ENCODE measurements at regions not wholly inside any gene's neighbourhood (a gene's known extent, or its start where the extent isn't known, plus 50 kb on each side); places are given as distances from the start of the nearest gene placed in this dataset.
"Not testable (repeated sequence)": the region's sequence is repeated elsewhere in the genome, so short reads cannot be mapped to it uniquely, and the experiment has no call there.

DNA sequence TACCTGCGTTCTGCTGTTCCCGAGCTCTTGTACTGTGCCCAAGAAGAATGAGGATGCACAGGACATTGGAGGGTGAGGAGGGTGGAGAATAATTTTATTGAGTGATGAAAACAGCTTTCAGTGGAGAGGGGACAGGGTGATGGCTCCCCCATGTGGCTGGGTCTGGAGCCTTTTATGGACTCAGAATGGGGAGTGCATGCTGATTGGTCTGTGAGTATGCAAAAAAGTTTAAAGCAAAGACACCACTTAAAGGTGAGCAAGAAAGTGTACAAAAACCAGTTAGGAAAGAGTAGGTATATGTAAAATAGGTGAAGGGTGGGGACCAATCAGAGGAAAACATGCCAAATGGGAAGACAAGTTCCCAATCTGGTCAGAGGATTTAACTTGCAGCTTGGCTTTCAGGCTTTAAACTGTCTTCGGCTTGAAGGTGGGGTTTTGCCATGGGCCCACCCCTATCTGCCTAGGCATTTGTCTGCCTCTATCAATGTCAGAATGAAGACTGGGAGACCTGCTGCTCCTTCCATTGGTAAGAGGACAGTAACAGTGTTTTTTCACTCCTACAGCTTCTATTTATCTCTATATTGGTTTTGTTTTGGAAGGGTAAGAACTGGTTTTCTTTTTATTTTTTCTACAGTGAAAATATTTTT, 118.0 kb upstream of the RAI14 start:
- no peak for DNase-seq

DNA sequence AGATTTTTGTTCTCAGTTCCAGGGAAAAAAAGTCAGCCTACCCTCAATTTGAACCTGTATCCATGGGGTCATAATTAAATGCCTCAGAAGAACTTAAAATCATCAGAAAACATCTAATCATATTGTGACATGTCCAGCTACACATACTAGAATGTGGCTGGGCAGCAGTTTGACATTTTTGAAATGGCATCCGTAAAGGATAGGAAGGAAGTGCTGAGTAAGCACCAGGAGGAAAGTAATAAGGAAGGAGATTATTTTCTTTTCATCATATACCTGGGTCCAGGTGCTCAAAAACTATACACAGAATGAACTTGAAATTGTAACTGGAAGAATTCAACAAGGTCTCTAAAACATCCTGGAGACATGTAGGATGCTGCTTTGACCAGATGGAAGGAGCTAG, 116.9 kb upstream of the RAI14 start:
- no peak for DNase-seq

DNA sequence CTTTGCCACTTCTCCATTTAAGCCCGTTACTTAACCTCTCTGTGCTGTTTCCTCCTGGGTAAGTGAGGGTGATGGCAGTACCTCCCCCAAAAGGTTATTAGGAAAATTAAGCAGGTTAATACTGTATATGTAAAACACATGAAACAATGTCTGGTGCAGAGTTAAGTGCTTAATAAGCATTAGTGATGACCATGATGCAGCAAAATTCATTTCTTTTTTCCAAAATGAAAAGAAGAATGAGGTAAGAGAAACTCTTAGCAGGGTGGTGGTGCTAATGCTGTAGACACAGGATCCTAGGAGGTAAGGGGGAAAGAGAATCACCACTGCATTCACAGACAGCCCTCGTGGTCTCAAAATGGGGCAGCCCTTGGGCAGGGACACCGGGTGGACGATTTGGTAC, 115.1 kb upstream of the RAI14 start:
- no peak for DNase-seq

DNA sequence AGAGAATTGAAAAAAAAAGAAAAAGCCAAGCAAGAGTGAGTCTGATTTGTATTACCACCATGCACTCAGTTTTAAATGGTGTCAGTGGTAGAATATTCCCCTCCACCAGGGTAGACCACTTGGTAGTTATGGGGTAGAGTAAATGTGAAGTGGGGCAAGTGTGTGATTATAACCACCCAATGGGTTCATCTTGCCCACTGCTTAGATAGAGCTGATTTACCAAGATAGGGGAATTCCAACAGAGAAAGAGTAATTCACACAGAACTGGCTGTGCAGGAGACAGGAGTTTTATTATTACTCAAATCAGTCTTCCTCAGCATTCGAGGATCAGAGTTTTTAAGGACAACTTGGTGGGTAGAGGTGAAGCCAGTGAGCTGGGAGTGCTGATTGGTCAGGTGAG, 113.3 kb upstream of the RAI14 start:
- DNase-seq: no peak

DNA sequence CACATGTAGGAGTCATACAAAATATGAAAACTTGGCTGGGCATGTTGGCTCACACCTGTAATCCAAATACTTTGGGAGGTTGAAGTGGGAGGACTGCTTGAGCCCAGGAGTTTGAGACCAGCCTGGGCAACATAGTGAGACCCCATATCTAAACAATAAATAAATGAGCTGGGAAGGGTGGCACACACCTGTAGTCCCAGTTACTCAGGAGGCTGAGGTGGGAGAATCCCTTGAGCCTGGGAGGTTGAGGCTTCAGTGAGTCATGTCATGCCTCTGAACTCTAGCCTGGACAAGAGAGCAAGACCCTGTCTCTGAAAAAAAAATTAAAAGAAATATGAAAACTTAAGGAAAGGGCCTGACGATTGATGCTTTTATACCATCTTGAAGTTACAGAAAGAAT, 112.4 kb upstream of the RAI14 start:
- no peak for DNase-seq

DNA sequence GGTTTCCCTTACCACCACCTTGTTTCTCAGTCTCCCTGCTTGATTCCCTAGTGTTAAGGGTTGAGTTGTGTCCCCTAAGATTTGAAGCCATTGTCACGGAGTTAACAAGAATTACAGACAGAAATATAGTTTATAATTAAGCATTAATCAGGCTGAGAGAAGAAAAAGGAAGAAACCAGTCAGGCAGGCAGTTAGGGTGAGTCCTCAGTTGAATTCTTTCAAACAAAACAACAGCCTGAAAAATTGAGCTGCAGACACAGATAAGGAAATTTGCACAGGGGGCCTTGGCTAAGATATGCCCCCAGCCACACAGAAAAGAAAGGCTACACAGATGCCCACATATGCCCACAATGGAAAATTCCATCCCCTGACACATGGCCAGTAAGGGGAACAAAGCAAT, 111.7 kb upstream of the RAI14 start:
- no peak for DNase-seq

DNA sequence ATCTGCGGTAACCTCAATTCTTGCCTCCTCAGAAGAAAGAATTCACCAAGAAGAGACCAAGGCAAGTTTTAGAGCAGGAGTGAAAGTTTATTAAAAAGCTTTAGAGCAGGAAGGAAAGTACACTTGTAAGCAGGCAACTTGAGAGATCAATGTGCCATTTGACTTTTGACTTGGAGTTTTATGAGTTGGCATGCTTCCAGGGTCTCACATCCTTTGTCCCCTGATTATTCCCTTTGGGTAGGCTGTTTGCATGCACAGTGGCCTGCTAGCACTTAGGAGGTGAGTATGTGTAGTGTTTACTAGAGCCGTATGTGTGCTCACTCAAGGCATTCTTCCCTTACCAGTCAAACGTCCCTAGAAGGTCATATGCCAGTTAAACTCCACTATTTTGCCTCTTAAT, 111.0 kb upstream of the RAI14 start:
- DNase-seq: no peak

DNA sequence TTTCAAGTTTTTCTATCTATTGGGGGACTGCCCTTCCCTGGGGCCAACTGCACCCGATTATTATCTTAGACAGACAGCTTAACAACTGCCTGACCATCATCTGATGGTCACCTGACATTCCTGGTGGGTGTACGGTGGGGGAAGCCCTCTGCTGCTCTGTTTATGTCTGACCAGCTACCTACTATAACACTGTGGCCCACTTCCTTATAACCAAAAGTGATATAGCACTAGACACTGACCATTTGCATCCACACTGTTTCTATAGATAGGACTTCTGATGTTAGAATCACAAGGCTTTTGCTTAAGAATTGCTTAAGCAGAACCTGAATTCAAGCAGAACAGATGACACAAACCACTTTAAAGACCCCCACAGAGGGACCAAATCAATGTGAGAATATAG, 110.5 kb upstream of the RAI14 start:
- no peak for DNase-seq

DNA sequence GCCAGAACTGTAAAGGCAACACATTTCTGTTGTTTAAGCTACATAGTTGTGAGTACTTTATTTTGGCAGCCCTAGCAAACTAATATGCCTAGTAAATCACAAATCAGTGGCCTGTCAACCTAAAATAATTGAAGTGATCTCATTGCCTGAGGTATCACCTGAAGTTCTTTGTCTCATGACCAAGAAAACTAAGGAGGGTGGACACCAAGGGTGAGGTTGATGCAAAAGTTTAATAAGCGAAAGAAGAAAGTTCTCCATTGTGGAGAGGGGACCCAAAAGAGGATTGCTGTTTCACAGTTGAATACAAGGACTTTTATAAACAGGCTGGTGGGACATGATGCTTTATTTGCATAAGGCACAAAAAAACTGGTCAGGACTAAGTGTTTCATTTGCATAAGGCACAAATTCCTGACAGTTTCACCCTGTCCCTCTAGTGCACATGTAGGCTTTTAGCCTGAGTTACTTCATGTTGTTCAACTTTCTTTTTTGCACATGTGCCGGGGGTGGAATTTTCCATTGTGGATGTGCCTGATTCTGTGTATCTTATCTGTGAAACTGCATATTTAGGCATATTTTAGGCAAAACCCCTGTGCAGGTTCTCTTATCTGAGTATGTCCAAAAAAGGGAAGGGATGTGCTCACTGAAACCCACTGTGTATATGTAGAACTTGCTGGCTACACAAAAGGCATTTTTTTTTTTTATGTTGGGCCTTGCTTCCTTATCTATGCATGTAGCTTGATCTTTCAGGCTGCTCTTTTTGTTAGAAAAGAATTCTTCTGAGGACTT, 108.6 kb upstream of the RAI14 start:
- no peak for DNase-seq

DNA sequence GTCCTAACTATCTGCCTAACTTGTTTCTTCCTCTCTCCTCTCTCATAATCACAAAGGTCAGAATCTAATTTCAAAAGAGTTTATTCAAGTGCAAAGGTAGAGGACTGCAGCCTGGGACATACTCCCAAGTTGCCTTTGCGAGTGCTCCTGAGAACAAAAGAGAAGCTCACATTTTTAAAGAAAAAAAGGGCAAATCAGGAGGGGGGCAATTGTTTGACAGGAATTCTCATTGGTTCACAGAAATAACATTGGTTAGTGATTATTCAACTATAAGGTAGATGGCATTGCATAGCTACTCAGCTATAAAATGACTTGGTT, 108.1 kb upstream of the RAI14 start:
- no peak for DNase-seq

DNA sequence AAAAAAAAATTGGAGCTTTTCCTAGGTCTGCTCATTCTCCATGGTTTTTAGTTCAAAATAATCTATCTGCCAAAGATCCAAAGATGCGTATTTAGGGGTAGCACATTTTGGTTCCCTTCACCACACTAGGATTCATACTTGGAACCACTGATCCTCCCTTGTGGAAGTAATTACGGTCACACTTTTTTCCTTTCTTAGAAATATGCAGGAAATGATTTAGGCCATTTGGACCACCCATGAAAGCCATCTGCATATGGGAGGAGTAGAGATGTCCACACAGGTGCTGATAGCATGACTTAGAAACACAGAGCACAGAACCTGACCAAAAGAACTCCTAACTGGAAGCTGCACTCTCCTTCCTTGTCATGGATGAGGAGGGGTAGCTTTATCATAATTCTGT, 105.9 kb upstream of the RAI14 start:
- DNase-seq: no peak

DNA sequence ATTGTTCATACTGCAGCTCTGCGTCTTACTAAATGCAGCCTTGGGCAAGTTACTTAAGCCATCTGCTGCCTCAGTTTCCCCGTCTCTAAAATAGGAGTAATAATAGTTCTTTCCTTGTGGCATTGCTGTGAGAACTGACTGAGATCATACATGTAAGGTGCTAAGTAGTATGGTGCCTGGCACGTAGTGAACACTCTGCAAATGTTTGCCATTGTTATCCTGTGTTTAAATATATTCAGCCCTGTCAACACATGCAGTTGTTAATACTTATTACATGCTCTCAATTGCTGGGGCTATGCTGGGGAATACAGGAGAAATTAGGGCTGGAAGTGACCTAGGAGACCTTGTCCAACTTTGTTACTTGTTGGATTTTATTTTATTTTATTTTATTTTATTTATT, 105.2 kb upstream of the RAI14 start:
- no peak for DNase-seq

DNA sequence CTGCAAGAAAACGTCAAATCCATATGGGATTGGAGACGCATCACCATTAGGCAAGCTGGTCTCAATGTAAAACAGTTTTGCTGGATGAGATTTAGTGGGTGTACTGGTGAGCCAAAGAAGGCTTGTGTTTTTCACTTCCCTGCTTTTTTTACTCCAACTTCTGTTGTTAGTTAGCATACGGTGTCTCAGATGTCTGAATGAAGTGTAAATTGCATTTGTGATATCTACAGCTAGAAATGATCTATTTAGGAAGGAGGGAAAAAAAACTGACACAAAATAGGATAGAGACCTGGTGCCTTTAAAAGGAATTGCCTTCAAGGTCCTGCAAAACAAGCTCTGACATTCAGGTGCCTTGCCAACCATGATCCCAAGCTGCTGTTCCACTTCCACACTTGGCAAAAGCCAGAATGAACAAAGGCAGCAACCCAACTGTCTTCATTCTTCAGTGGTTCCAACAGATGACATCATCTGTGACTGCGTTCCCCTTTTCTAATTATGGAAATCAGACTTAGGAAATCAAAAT, 104.2 kb upstream of the RAI14 start:
- DNase-seq: no peak

DNA sequence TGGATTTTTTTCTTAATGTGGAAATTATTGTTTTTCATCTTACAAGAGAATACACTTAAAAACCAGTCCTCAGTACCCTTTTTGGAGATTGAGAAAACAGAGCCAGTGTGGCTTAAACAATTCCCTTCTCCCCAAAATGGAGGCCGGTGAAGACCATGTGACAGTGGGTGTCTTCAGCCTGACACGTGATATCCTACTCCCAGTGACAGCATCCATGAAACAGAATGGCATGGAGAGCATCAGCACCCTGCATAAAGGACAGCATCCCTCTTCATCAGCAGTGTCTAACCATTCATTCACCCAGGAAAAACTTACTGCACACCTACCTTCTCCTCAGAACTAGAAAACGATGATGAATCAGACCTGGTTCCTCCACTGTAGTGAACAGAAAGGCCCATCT, 103.4 kb upstream of the RAI14 start:
- DNase-seq: no peak

DNA sequence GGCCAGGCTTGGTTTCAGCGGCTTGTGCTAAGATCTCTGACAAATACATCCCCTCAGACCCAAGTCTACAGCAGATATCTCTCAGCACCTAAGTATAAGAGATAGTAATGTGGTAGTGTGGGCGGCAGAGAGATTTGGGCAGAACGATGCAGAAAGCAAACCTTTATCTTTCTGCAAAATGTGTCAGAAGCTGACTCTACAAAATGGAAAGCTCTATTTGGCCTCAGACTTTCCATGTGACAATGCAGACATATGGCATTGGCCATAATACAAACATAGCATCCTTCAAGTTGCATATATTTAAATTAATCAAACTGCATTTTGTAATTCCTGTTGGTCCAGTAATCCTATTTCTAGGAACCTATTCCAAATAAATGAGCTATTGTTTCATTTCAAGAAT, 102.5 kb upstream of the RAI14 start:
- no peak for DNase-seq

DNA sequence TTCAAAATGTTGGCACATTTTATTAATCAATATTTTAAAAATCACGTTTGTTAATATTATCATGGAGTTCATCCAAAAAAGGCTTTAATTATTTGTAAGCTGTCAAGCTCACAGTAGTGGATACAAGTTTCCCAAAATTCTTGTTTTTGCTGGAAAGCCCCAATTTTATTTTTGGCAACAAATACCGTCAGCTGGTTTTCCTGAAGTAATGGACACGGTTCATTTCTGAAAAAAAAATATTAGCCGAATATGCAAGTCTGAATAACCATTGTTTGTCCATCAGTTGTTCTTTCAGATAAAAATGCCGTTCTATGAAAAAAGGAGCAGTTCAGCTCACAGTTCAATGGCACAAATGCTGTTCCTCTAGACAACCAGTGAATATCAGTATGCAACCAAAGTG, 101.5 kb upstream of the RAI14 start:
- no peak for DNase-seq

DNA sequence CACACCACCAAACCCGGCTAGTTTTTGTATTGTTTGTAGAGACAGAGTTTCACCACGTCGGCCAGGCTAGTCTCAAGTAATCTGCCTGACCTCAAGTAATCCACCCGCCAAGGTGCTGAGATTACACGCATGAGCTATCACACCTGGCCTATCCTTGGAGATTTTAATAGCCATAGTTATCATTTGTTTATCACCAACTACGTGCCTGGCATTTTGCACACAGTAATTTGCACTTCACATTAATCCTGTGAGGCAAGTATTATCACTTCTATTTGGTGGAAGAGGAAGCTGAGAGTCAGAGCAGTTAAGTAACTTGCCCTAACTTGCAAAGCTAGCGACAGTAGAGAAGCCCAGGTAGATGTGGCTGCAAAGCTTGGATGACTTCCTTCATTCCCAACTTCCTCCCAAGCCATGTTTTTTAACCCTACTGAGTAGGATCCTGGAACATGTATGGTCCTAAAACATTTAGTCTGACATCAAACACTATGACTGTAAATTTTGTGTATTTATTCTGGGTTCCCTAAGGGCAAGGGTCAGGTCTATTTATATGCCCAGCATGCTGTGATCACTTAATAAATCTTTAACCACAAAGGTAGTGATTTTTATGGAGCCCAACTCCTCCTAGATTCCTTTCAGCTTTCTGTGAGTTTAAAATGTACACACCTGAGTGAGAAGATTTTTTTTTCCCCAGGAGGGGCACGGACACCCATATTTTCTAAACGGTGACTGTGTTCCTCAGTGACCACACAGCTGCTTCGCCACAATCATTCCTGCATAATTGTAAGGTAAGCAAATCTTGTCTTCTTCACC, 100.2 kb upstream of the RAI14 start:
- DNase-seq: no peak

DNA sequence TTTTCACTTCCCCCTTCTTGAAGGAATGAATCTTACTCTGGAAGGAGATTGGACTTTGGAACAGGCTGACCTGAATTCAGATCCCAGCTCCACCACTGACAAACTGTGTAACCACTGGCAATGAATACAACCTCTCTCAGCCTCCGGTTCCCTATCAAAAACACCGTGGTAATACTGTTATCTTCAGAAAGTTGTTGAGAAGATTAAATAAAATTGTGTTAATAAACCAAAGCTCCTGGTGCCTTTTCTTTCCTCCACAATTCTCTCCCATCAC, 99.7 kb upstream of the RAI14 start:
- DNase-seq: no peak

DNA sequence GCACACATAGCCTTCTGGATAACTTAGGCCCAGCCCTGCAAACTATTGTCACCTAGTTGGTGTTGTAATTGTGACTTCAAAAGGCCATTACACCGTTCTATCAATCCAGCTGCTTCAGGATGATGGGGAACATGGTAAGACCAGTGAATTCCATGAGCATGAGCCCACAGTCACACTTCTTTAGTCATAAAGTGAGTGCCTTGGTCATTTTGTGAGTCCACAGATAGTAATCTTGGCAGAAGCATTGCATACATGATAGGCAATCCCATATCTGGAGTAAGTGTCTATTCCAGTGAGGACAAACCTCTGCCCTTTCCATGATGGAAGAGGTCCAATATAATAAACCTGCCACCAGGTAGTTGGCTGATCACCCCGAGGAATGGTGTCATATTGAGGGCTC, 94.5 kb upstream of the RAI14 start:
- not testable (repeated sequence) for DNase-seq

DNA sequence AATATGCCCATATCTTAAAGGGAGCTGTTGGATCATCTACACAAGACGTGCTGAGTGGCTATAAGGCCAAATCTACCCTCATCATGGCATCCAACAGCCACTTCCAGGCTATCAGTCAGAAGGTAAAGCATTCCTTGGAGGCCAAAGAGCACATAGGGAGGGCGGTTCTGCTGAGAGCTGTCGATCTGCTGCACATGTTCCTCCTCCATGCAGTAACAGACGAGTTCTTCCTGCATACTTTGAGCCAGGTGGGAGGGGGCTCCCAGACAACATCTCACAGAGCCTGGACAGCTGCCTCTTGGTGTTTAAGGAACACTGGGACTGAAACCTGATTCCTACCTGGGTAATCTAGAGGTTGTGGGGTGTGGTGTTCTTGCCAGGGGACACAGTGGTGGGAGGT, 93.3 kb upstream of the RAI14 start:
- no peak for DNase-seq

DNA sequence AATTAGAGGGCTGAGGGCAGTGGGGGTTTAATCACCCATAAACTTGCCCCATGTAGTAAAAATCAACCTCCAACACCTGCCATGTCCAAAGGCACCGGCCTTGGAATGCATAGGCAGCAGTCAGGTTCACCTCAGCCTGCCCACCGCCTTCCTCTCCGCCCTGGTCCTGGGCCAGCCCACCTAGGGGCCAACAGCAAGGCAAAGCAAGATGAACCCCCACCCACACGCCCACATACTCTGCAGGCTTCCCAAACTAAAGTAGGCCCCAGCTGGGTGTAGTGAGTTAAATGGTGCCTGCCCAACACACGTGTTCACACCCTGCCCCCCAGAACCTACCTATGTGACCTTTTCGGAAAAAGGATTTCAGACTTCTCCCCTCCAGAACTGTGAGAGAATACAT, 92.9 kb upstream of the RAI14 start:
- no peak for DNase-seq

DNA sequence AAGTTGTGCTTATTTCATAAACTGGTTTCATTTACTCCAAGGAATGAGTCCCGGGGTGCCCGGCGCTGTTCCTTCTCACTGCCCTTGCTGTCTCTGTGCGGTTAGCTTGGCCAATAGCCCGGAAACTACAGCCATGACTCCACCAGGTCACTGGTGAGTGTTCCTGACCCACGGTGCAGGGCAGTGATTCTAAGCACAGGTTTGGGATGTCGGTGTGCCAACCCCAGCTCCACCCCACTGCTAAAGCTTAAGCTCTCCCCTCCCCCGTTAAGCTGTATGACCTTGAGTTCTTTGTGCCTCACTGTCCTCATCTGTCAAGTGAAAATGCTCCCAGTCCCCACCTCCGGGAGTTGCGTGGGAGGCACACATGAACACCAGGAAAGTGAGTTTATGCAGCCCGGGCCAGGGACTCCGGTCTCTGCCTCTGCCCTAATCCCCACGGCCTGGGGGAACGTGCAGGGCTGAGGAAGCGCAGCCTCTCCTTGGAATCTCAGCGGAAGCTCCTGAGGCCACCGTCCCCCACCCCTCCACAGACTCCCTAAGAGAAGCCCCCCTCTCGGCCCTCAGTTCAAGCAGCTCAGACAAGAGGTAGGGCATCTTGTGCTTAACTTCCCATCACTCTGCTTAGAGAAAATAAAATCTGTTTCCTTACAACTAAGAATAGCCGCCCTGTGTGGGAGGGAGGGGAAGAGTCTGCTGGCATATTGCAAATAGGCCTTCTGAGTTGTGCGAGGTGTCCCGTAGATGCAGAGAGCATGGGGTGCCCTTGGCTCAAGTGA, 92.0 kb upstream of the RAI14 start:
- DNase-seq: no peak

DNA sequence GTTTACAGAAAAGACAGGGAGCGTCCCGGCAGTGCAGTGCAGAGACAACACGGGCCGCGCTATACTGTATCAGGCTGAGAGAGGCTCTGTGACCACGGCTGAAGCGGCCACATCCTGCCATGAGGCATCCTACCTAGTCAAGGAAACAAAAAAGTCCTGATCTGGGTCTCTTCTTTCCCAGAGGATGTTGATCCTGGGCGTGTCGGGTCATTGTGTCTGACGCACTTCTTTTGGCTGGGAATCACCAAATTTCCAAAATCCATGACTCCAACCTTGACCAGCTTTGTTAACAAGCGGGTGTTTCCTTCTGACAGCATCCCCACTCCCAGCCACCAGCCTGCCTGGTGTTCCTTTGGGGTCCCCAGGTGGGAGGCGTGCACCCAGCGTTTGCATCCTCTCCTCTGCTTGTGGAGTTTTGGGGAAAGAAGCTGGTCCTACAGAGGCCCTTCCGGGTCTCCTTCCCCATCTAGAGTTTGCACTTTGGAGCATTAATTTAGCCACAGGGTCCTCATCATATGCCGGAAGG, 91.4 kb upstream of the RAI14 start:
- DNase-seq: no peak

All from NCI-H2029 (cell line).